Caco-2 (cell line): ENCODE measurements at regions not wholly inside any gene's neighbourhood (a gene's known extent, or its start where the extent isn't known, plus 50 kb on each side); places are given as distances from the start of the nearest gene placed in this dataset.

Experiments
- BruUV-seq: library from RNA; stranded (reverse); fragments of 400-500 nt; replicated peaks from 2 replicates; lab custom pipeline; 2021; lab: Mats Ljungman, UMichigan
- CTCF ChIA-PET: fragments of 300-600 bp; sonication (Branson Sonifier 250); formaldehyde crosslinking; loops from one replicate; lab custom pipeline; 2022; ENCODE audit warnings: antibody characterized with exemption; lab: Charles Lee
- POLR2A ChIA-PET: fragments of 300-600 bp; sonication (Branson Sonifier 250); formaldehyde crosslinking; loops from one replicate; lab custom pipeline; 2022; ENCODE audit warnings: antibody characterized with exemption; lab: Charles Lee
- DNase-seq, 2 experiments: peaks; one replicate each; pipeline versions ENCODE4 v3.0.0 to v3.0.0-alpha.2; 2020 to 2022
- H3K27me3 ChIP-seq: replicated peaks from 2 replicates; pipeline ENCODE4 v1.6.0; 2011; ENCODE audit warnings: low read length; ENCODE audit not compliant: control insufficient read depth, insufficient read depth
- H3K36me3 ChIP-seq: 2 replicates; pipeline ENCODE4 v1.5.1; 2011; ENCODE audit warnings: low read length; ENCODE audit not compliant: control insufficient read depth, insufficient read depth
- H3K4me1 ChIP-seq: fragments of 250-450 bp; sonication (Bioruptor Pico); 2 replicates; pipeline ENCODE4 v1.5.1; 2020; ENCODE audit warnings: mild to moderate bottlenecking
- H3K4me3 ChIP-seq: 2 replicates; pipeline ENCODE4 v1.5.1; 2011; ENCODE audit warnings: low read depth, mild to moderate bottlenecking, control low read depth, low read length
- H3K9me3 ChIP-seq: fragments of 250-450 bp; sonication (Bioruptor Pico); 2 replicates; pipeline ENCODE4 v1.5.1; 2020; ENCODE audit warnings: mild to moderate bottlenecking, moderate library complexity
- H3K27ac Mint-ChIP-seq: one replicate; pipeline ENCODE4 v1.8.0; 2022; ENCODE audit warnings: mixed read lengths; ENCODE audit not compliant: unreplicated experiment
- H3K27me3 Mint-ChIP-seq: one replicate; pipeline ENCODE4 v1.8.0; 2022; ENCODE audit warnings: mixed read lengths; ENCODE audit not compliant: insufficient read depth, unreplicated experiment
- H3K36me3 Mint-ChIP-seq: one replicate; pipeline ENCODE4 v1.8.0; 2022; ENCODE audit warnings: mild to moderate bottlenecking, mixed read lengths; ENCODE audit not compliant: insufficient read depth, unreplicated experiment
- H3K4me1 Mint-ChIP-seq: one replicate; pipeline ENCODE4 v1.8.0; 2022; ENCODE audit warnings: low read depth, mixed read lengths; ENCODE audit not compliant: unreplicated experiment
- H3K4me3 Mint-ChIP-seq: one replicate; pipeline ENCODE4 v1.8.0; 2022; ENCODE audit warnings: mild to moderate bottlenecking, moderate library complexity, mixed read lengths; ENCODE audit not compliant: unreplicated experiment
- H3K9me3 Mint-ChIP-seq: one replicate; pipeline ENCODE4 v1.8.0; 2022; ENCODE audit warnings: mixed read lengths; ENCODE audit not compliant: unreplicated experiment
- CTCF ChIP-seq, 2 experiments: fragments of 200-600 bp in 1 of 2; IDR thresholded peaks; 1 replicate in 1 of 2; 2 replicates in 1 of 2; pipeline versions ENCODE4 v1.5.1 to v1.8.0; 2011 to 2022; ENCODE audit warnings: antibody characterized with exemption in 1 of 2, control low read depth in 1 of 2, inconsistent platforms in 1 of 2, low read depth in 1 of 2, low read length in 1 of 2, mild to moderate bottlenecking in 1 of 2, moderate library complexity in 1 of 2; ENCODE audit not compliant: insufficient read depth in 1 of 2, severe bottlenecking in 1 of 2, unreplicated experiment in 1 of 2
- intact Hi-C: fragments of 100-400 bp; cut with micrococcal nuclease; formaldehyde crosslinking; loops from one replicate; pipeline ENCODE4 v1.10.0; 2022; ENCODE audit not compliant: unreplicated experiment

- TF ChIP-seq CTCF (IDR thresholded peaks at IDR 0.05; ENCODE audit: insufficient read depth in 1 of 2, low read depth in 1 of 2, low read length in 1 of 2, severe bottlenecking in 1 of 2, unreplicated experiment in 1 of 2): no peak
- Histone ChIP-seq H3K9me3 (no peaks in the 10 kb centered on the region), H3K4me1 (no peaks in the 10 kb centered on the region), H3K27me3 (no peaks in the 10 kb centered on the region), H3K4me3 (no peak overlapping the region), H3K36me3 (no peaks in the 10 kb centered on the region)
- POLR2A ChIA-PET: no interaction called here
- DNase-seq: no peak
- H3K4me1 Mint-ChIP-seq: no peaks in the 10 kb centered on the region
- H3K27ac Mint-ChIP-seq: no peak overlapping the region
- no peaks in the 10 kb centered on the region for H3K36me3 Mint-ChIP-seq
- H3K9me3 Mint-ChIP-seq: no peaks in the 10 kb centered on the region
- CTCF ChIA-PET: no interaction called here
- peaks cover 8% of the 10 kb centered on the region for H3K27me3 Mint-ChIP-seq
- no TSS peak for BruUV-seq
- intact Hi-C loops: no loop called here
- H3K4me3 Mint-ChIP-seq: no peak overlapping the region
These were observed 348.5 kb upstream of the BTBD3 start for GRCh38 chr20:11569163-11569562.

- no peak overlapping the region for H3K27ac Mint-ChIP-seq
- Histone ChIP-seq H3K4me1 (no peaks in the 10 kb centered on the region), H3K36me3 (no peaks in the 10 kb centered on the region), H3K9me3 (no peaks in the 10 kb centered on the region), H3K4me3 (no peak overlapping the region), H3K27me3 (no peaks in the 10 kb centered on the region)
- no peak for DNase-seq
- no peaks in the 10 kb centered on the region for H3K36me3 Mint-ChIP-seq
- CTCF ChIA-PET: no interaction called here
- BruUV-seq: no TSS peak
- intact Hi-C loops: no loop called here
- POLR2A ChIA-PET: no interaction called here
- H3K9me3 Mint-ChIP-seq: no peaks in the 10 kb centered on the region
- no peak for TF ChIP-seq CTCF (IDR thresholded peaks at IDR 0.05; ENCODE audit: insufficient read depth in 1 of 2, low read depth in 1 of 2, low read length in 1 of 2, severe bottlenecking in 1 of 2, unreplicated experiment in 1 of 2)
- H3K27me3 Mint-ChIP-seq: peaks cover 15% of the 10 kb centered on the region
- H3K4me3 Mint-ChIP-seq: no peak overlapping the region
- H3K4me1 Mint-ChIP-seq: no peaks in the 10 kb centered on the region
These were observed 344.2 kb upstream of the BTBD3 start for GRCh38 chr20:11573507-11573906.

- ChIA-PET POLR2A (no interaction called here), CTCF (no interaction called here)
- no peaks in the 10 kb centered on the region; the same call in 1 of the 2 replicates for H3K27me3 ChIP-seq
- peak; percentile 18 to 50 for DNase-seq
- Mint-ChIP-seq H3K9me3 (no peaks in the 10 kb centered on the region), H3K36me3 (no peaks in the 10 kb centered on the region), H3K4me1 (no peaks in the 10 kb centered on the region), H3K27me3 (peaks cover 15% of the 10 kb centered on the region), H3K4me3 (no peak overlapping the region), H3K27ac (no peak overlapping the region)
- H3K9me3 ChIP-seq: no peaks in the 10 kb centered on the region
- TF ChIP-seq CTCF (IDR thresholded peaks at IDR 0.05; ENCODE audit: insufficient read depth in 1 of 2, low read depth in 1 of 2, low read length in 1 of 2, severe bottlenecking in 1 of 2, unreplicated experiment in 1 of 2): no peak
- no peaks in the 10 kb centered on the region for H3K4me1 ChIP-seq
- intact Hi-C loops: no loop called here
- BruUV-seq: no TSS peak
- no peak overlapping the region for H3K4me3 ChIP-seq
- H3K36me3 ChIP-seq: no peaks in the 10 kb centered on the region
These were observed 336.4 kb upstream of the BTBD3 start for GRCh38 chr20:11581271-11581670.
